ENCODE measurements at regions not wholly inside any gene's neighbourhood (a gene's known extent, or its start where the extent isn't known, plus 50 kb on each side); places are given as distances from the start of the nearest gene placed in this dataset.
A peak's percentile ranks its signal among the peaks of the same experiment; 100 is the strongest.

DNA sequence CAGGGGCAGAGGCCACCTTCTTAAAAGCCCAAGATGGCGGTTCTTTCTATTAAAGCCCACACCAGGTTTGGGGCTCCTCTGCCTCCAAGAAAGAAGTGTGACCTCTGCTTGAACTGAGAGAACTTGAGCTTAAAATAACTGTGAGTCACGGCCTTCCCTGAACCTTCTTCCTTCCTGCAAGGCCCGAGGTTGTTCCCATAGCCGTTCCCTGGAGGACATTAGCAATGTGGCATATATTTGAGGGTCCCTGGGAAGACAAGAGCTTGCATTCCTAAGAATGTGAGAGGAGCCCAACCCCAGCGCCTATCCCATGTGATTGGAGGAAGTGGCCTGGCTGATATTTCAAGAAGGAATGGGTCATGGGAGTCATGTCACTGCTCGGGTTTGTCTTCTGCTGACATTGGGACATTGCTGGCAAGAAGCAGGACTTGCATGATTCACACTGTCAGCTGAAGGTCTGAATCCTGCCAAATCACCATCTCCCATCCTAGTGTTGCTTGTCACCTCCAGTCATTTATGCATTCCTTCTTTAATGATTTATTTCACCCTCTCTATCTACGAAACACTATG lies 168.1 kb downstream of the TRIB2 start:
- no peak for TF ChIP-seq TCF7L2 (IDR thresholded peaks at IDR 0.05; ENCODE audit: low read depth, low read length)
- TF ChIP-seq, protein P1, sequence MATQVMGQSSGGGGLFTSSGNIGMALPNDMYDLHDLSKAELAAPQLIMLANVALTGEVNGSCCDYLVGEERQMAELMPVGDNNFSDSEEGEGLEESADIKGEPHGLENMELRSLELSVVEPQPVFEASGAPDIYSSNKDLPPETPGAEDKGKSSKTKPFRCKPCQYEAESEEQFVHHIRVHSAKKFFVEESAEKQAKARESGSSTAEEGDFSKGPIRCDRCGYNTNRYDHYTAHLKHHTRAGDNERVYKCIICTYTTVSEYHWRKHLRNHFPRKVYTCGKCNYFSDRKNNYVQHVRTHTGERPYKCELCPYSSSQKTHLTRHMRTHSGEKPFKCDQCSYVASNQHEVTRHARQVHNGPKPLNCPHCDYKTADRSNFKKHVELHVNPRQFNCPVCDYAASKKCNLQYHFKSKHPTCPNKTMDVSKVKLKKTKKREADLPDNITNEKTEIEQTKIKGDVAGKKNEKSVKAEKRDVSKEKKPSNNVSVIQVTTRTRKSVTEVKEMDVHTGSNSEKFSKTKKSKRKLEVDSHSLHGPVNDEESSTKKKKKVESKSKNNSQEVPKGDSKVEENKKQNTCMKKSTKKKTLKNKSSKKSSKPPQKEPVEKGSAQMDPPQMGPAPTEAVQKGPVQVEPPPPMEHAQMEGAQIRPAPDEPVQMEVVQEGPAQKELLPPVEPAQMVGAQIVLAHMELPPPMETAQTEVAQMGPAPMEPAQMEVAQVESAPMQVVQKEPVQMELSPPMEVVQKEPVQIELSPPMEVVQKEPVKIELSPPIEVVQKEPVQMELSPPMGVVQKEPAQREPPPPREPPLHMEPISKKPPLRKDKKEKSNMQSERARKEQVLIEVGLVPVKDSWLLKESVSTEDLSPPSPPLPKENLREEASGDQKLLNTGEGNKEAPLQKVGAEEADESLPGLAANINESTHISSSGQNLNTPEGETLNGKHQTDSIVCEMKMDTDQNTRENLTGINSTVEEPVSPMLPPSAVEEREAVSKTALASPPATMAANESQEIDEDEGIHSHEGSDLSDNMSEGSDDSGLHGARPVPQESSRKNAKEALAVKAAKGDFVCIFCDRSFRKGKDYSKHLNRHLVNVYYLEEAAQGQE (IDR thresholded peaks at IDR 0.05; ENCODE audit: insufficient read depth in 1 of 2, low read depth in 2 of 2, low read length in 1 of 2) = no peak
- no peak for TF ChIP-seq POLR2AphosphoS5 (IDR thresholded peaks at IDR 0.05; ENCODE audit: low read depth, low read length)
- TF ChIP-seq, protein P2, sequence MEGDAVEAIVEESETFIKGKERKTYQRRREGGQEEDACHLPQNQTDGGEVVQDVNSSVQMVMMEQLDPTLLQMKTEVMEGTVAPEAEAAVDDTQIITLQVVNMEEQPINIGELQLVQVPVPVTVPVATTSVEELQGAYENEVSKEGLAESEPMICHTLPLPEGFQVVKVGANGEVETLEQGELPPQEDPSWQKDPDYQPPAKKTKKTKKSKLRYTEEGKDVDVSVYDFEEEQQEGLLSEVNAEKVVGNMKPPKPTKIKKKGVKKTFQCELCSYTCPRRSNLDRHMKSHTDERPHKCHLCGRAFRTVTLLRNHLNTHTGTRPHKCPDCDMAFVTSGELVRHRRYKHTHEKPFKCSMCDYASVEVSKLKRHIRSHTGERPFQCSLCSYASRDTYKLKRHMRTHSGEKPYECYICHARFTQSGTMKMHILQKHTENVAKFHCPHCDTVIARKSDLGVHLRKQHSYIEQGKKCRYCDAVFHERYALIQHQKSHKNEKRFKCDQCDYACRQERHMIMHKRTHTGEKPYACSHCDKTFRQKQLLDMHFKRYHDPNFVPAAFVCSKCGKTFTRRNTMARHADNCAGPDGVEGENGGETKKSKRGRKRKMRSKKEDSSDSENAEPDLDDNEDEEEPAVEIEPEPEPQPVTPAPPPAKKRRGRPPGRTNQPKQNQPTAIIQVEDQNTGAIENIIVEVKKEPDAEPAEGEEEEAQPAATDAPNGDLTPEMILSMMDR (IDR thresholded peaks at IDR 0.05) = no peak
- intact Hi-C loops (cut with micrococcal nuclease; ENCODE audit: unreplicated experiment) (no loop called here), in situ Hi-C loops (cut with HindIII; ENCODE audit: low pct_unique_long_range_greater_than_20kb, low sequenced_read_pairs) (no loop called here)
- ChIA-PET CTCF (interaction anchor here (0.6 kb wide), 1 partner anchor 390 kb away, joined by 4 read pairs; no protein-coding TSS in a partner anchor), POLR2A (interaction anchor here (0.6 kb wide), 1 partner anchor 1403 kb away, joined by 3 read pairs; no protein-coding TSS in a partner anchor)
- Histone ChIP-seq H3K36me3 (ENCODE audit: control insufficient read depth, insufficient read depth, low read length) (no peaks in the 10 kb centered on the region), H3K27ac (ENCODE audit: low read length) (no peak overlapping the region), H3K4me1 (ENCODE audit: control insufficient read depth, insufficient read depth, low read length) (no peaks in the 10 kb centered on the region), H3K4me3 (ENCODE audit: low read depth in 2 of 2, low read length in 2 of 2) (no peak overlapping the region), H3K9me3 (ENCODE audit: control insufficient read depth, insufficient read depth, low read depth, low read length) (no peaks in the 10 kb centered on the region), H3K27me3 (ENCODE audit: control insufficient read depth, insufficient read depth, low read length) (no peaks in the 10 kb centered on the region)
- DNase-seq (ENCODE audit: low read depth, low spot score) (peak; percentile 8), ATAC-seq (no peak)
- no TSS peak for BruUV-seq (replicated peaks)

DNA sequence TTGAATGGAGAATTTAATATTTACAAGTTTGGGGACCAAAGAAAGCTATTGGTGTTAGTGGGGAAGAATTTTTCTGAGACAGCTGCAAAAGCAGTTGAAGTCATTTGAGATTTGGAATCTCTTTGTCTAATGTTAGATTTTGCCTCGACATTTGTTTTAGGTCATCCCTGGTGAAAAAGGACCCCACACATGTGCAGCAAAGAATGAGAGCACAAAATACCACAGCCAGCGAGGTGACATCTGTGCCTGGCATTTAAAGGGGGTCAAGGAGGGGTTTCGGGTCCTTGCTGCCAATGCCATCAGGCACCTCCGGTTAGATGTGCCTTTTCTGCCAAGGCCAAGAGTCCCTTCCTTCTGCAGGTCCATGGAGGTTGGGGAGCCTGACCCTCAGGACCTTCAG lies 173.3 kb downstream of the TRIB2 start:
- DNase-seq (ENCODE audit: low read depth, low spot score) (no peak), ATAC-seq (no peak)
- Histone ChIP-seq H3K27me3 (ENCODE audit: control insufficient read depth, insufficient read depth, low read length) (no peaks in the 10 kb centered on the region), H3K36me3 (ENCODE audit: control insufficient read depth, insufficient read depth, low read length) (no peaks in the 10 kb centered on the region), H3K4me1 (ENCODE audit: control insufficient read depth, insufficient read depth, low read length) (no peaks in the 10 kb centered on the region), H3K4me3 (ENCODE audit: low read depth in 2 of 2, low read length in 2 of 2) (no peak overlapping the region), H3K9me3 (ENCODE audit: control insufficient read depth, insufficient read depth, low read depth, low read length) (peaks cover 3% of the 10 kb centered on the region; the same call in 1 of the 2 replicates), H3K27ac (ENCODE audit: low read length) (no peak overlapping the region)
- intact Hi-C loops (cut with micrococcal nuclease; ENCODE audit: unreplicated experiment) (no loop called here), in situ Hi-C loops (cut with HindIII; ENCODE audit: low pct_unique_long_range_greater_than_20kb, low sequenced_read_pairs) (no loop called here)
- CTCF ChIA-PET = no interaction called here
- POLR2A ChIA-PET = no interaction called here
- no peak for TF ChIP-seq TCF7L2 (IDR thresholded peaks at IDR 0.05; ENCODE audit: low read depth, low read length)
- no peak for TF ChIP-seq SIN3A (IDR thresholded peaks at IDR 0.05; ENCODE audit: borderline replicate concordance, insufficient read depth, low read depth, low read length)
- TF ChIP-seq POLR2AphosphoS5 (IDR thresholded peaks at IDR 0.05; ENCODE audit: low read depth, low read length) = no peak
- TF ChIP-seq, protein P1 (IDR thresholded peaks at IDR 0.05; ENCODE audit: insufficient read depth in 1 of 2, low read depth in 2 of 2, low read length in 1 of 2) = no peak
- TF ChIP-seq, protein P2 (IDR thresholded peaks at IDR 0.05) = no peak
- no TSS peak for BruUV-seq (replicated peaks)

Data from Panc1 (cell line).